Activated CD8-positive, alpha-beta T cell treated with anti-CD3 and anti-CD28 coated beads for 36 hours (primary cell): ENCODE measurements at regions not wholly inside any gene's neighbourhood (a gene's known extent, or its start where the extent isn't known, plus 50 kb on each side); places are given as distances from the start of the nearest gene placed in this dataset.

ENCODE experiments used
- ATAC-seq: fragments of 200-7000 bp; cut with Tn5 transposase; one replicate; pipeline ENCODE4 v1.10.0; 2021; ENCODE audit warnings: mild to moderate bottlenecking, moderate library complexity
- CTCF ChIA-PET: fragments of 350-600 bp; sonication (Branson Sonifier 250); formaldehyde crosslinking; loops from one replicate; lab custom pipeline; 2021; ENCODE audit warnings: antibody characterized with exemption; lab: Charles Lee
- POLR2A ChIA-PET: fragments of 350-600 bp; sonication (Branson Sonifier 250); formaldehyde crosslinking; loops from one replicate; lab custom pipeline; 2021; ENCODE audit warnings: antibody characterized with exemption; lab: Charles Lee
- DNase-seq: peaks from one replicate; pipeline ENCODE4 v3.0.0-alpha.2; 2020
- H3K27ac Mint-ChIP-seq: one replicate; pipeline ENCODE4 v1.8.0; 2021; ENCODE audit warnings: mild to moderate bottlenecking, mixed read lengths
- H3K27me3 Mint-ChIP-seq: one replicate; pipeline ENCODE4 v1.8.0; 2021; ENCODE audit warnings: mixed read lengths
- H3K36me3 Mint-ChIP-seq: one replicate; pipeline ENCODE4 v1.8.0; 2021; ENCODE audit warnings: low read depth, mixed read lengths
- H3K4me1 Mint-ChIP-seq: one replicate; pipeline ENCODE4 v1.8.0; 2021; ENCODE audit warnings: low read depth, mixed read lengths
- H3K4me3 Mint-ChIP-seq: one replicate; pipeline ENCODE4 v1.8.0; 2021; ENCODE audit warnings: mild to moderate bottlenecking, moderate library complexity, mixed read lengths
- H3K9me3 Mint-ChIP-seq: one replicate; pipeline ENCODE4 v1.8.0; 2021; ENCODE audit warnings: mixed read lengths
- CTCF ChIP-seq: fragments of 200-600 bp; IDR thresholded peaks from one replicate; pipeline ENCODE4 v1.8.0; 2022; ENCODE audit warnings: antibody characterized with exemption, mild to moderate bottlenecking
- intact Hi-C: fragments of 100-400 bp; cut with micrococcal nuclease; formaldehyde crosslinking; loops from one replicate; pipeline ENCODE4 v1.10.0; 2022

GRCh38 chr15:79522656-79523055 lies 90.5 kb downstream of the MINAR1 start:
- POLR2A ChIA-PET: no interaction called here

GRCh38 chr15:79523266-79523665 lies 91.1 kb downstream of the MINAR1 start:
- CTCF ChIA-PET: no interaction called here
- peaks cover 8% of the 10 kb centered on the region for H3K27me3 Mint-ChIP-seq
- TF ChIP-seq CTCF: no peak
- intact Hi-C loops: no loop called here
- H3K27ac Mint-ChIP-seq: no peak overlapping the region
- DNase-seq (no peak), ATAC-seq (no peak)
- no peaks in the 10 kb centered on the region for H3K9me3 Mint-ChIP-seq
- no peak overlapping the region for H3K4me3 Mint-ChIP-seq
- H3K36me3 Mint-ChIP-seq: no peaks in the 10 kb centered on the region
- POLR2A ChIA-PET: no interaction called here
- no peaks in the 10 kb centered on the region for H3K4me1 Mint-ChIP-seq

More at GRCh38 chr15:79522656-79523055, 90.5 kb downstream of the MINAR1 start:
- H3K36me3 Mint-ChIP-seq: no peaks in the 10 kb centered on the region
- CTCF ChIA-PET: no interaction called here
- no peaks in the 10 kb centered on the region for H3K9me3 Mint-ChIP-seq
- H3K4me3 Mint-ChIP-seq: no peak overlapping the region
- ATAC-seq (no peak), DNase-seq (no peak)
- TF ChIP-seq CTCF: no peak
- no peaks in the 10 kb centered on the region for H3K4me1 Mint-ChIP-seq
- H3K27me3 Mint-ChIP-seq: peaks cover 7% of the 10 kb centered on the region
- intact Hi-C loops: no loop called here
- no peak overlapping the region for H3K27ac Mint-ChIP-seq

GRCh38 chr15:79524531-79524930 lies 92.4 kb downstream of the MINAR1 start:
- Mint-ChIP-seq H3K27me3 (peaks cover 10% of the 10 kb centered on the region), H3K9me3 (no peaks in the 10 kb centered on the region), H3K4me3 (no peak overlapping the region), H3K27ac (no peak overlapping the region), H3K36me3 (no peaks in the 10 kb centered on the region), H3K4me1 (no peaks in the 10 kb centered on the region)
- DNase-seq (no peak), ATAC-seq (no peak)
- ChIA-PET POLR2A (no interaction called here), CTCF (no interaction called here)
- no peak for TF ChIP-seq CTCF
- intact Hi-C loops: no loop called here

- Mint-ChIP-seq H3K4me1 (no peaks in the 10 kb centered on the region), H3K9me3 (no peaks in the 10 kb centered on the region), H3K36me3 (no peaks in the 10 kb centered on the region), H3K4me3 (no peak overlapping the region), H3K27me3 (peaks cover 6% of the 10 kb centered on the region), H3K27ac (no peak overlapping the region)
- CTCF ChIA-PET: no interaction called here
- ATAC-seq: no peak
- intact Hi-C loops: no loop called here
- no peak for TF ChIP-seq CTCF
- DNase-seq: no peak
- POLR2A ChIA-PET: no interaction called here
These were observed 94.2 kb downstream of the MINAR1 start for GRCh38 chr15:79526376-79526775.

- no peaks in the 10 kb centered on the region for H3K36me3 Mint-ChIP-seq
- no peak overlapping the region for H3K4me3 Mint-ChIP-seq
- intact Hi-C loops: no loop called here
- no peaks in the 10 kb centered on the region for H3K9me3 Mint-ChIP-seq
- ChIA-PET POLR2A (no interaction called here), CTCF (no interaction called here)
- no peak overlapping the region for H3K27ac Mint-ChIP-seq
- no peak for TF ChIP-seq CTCF
- H3K4me1 Mint-ChIP-seq: no peaks in the 10 kb centered on the region
- no peak for DNase-seq
- peaks cover 8% of the 10 kb centered on the region for H3K27me3 Mint-ChIP-seq
- ATAC-seq: no peak
These were observed 95.7 kb downstream of the MINAR1 start for GRCh38 chr15:79527821-79528220.
